Astrocyte of the spinal cord (primary cell): ENCODE measurements at regions not wholly inside any gene's neighbourhood (a gene's known extent, or its start where the extent isn't known, plus 50 kb on each side); places are given as distances from the start of the nearest gene placed in this dataset.

Experiments
- DNase-seq: peaks from one replicate; pipeline ENCODE4 v3.0.0; 2011; ENCODE audit warnings: low read depth, low spot score
- H3K4me3 ChIP-seq: 2 replicates; pipeline ENCODE4 v1.5.1; 2011; ENCODE audit warnings: low read depth, mild to moderate bottlenecking, low read length, moderate library complexity
- in situ Hi-C: cut with HindIII; loops from 2 replicates; pipeline ENCODE4 v1.10.0; 2017; ENCODE audit warnings: low sequenced_read_pairs
- TF ChIP-seq, protein P1 (sequence below): IDR thresholded peaks from 2 replicates; pipeline ENCODE4 v1.5.1; 2012; ENCODE audit warnings: low read depth, mild to moderate bottlenecking, low read length, inconsistent platforms

DNA sequence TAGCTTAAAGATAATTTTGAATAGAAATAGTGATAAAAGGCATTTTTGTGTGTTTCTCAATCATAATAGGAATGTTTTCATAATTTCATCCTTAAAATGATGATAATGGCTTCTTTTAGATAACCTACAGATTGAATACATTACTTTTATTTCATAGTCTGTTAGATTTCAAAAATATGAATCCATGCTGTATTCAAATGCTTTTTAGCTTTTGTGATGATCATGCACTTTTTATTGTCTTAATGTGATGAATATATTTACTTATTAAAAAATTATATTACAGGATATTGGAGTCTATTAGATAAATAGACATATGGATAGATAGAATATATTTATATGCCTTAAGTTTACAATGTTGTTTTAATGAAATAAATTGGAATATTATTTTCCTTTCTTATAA, 886.8 kb upstream of the NOVA1 start:
- TF ChIP-seq, protein P1, sequence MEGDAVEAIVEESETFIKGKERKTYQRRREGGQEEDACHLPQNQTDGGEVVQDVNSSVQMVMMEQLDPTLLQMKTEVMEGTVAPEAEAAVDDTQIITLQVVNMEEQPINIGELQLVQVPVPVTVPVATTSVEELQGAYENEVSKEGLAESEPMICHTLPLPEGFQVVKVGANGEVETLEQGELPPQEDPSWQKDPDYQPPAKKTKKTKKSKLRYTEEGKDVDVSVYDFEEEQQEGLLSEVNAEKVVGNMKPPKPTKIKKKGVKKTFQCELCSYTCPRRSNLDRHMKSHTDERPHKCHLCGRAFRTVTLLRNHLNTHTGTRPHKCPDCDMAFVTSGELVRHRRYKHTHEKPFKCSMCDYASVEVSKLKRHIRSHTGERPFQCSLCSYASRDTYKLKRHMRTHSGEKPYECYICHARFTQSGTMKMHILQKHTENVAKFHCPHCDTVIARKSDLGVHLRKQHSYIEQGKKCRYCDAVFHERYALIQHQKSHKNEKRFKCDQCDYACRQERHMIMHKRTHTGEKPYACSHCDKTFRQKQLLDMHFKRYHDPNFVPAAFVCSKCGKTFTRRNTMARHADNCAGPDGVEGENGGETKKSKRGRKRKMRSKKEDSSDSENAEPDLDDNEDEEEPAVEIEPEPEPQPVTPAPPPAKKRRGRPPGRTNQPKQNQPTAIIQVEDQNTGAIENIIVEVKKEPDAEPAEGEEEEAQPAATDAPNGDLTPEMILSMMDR: no peak
- in situ Hi-C loops: no loop called here
- no peak overlapping the region for H3K4me3 ChIP-seq
- no peak for DNase-seq

DNA sequence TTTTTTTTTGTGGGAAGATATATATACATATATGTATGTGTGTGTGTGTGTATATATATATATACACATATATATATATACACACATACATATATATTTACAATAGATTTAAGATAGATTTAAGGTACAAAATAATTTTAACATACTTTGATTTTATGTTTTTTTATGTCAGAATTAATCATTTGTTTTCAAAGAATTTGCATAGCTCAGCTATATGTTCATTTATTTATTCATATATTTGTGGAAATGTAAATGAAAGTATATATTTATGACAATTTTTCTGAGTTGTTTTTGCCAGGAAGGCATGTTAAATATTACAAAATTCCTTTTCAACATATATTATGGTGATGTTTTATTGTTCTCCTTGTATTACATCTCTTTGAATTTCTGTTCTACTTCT, 887.4 kb upstream of the NOVA1 start:
- TF ChIP-seq, protein P1: no peak
- H3K4me3 ChIP-seq: no peak overlapping the region

DNA sequence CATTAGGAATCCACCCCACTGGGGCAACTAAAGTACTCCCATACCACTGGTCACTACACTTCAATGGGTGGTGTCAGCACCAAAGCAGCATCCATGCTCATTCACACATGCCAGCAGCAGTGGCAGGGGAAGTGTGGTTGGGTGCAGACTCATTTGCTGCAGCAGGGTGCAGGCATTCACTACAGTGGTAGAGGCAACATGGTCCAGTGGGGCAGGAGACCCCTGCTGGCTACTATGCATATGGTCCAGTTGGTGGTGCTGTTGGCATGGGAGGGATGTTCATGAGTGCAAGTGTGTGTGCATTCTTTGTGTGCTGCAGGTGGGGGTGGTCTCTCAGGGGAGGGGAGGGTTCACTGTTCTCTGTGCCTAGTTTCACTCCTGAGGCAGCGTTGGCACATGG, 908.4 kb upstream of the NOVA1 start:
- no peak overlapping the region for H3K4me3 ChIP-seq
- in situ Hi-C loops: no loop called here
- TF ChIP-seq, protein P1: no peak
- no peak for DNase-seq

More for the DNA sequence above, 887.4 kb upstream of the NOVA1 start:
- in situ Hi-C loops: no loop called here
- no peak for DNase-seq

DNA sequence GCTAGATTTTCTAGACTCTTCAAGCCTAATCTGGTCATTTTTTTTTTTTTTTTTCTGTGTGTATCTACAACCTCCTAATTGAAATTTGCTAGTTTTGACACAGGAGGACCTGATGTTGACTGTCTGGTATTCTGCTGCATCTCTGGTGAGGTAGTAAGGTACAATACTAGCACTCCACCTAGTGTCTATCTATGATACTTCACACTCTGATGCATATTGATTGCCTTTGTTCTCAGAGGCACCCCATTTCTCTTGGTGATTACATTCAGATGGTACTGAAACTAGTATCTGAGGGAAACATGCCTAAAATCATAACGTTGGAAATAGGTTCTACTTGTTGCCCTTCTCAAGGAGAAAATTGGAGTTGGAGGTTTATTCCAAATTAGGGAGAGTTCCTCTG, 930.5 kb upstream of the NOVA1 start:
- in situ Hi-C loops: no loop called here

DNA sequence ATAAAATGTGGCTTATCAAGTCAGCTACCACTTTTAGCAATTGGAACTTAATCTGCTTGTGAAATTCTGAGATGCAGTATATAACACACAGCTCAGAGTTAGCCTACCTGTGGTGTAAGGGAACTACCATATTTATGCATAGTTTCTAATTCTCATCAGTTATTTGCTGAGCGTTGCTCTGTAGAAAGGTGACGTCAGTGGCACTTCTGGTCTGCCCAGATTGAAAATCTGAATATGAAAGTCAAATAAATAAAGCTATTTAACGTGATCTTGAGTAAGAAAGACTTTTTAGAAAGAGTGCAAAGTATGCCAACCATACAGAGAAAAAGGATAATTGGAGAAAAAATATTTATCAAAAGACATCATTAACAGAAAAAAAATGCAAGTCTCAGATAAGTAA, 938.9 kb upstream of the NOVA1 start:
- in situ Hi-C loops: no loop called here
- no peak overlapping the region for H3K4me3 ChIP-seq
- TF ChIP-seq, protein P1: no peak
- no peak for DNase-seq

More for the DNA sequence above, 930.5 kb upstream of the NOVA1 start:
- TF ChIP-seq, protein P1: peak; percentile 53
- no peak overlapping the region for H3K4me3 ChIP-seq
- DNase-seq: peak; percentile 30

DNA sequence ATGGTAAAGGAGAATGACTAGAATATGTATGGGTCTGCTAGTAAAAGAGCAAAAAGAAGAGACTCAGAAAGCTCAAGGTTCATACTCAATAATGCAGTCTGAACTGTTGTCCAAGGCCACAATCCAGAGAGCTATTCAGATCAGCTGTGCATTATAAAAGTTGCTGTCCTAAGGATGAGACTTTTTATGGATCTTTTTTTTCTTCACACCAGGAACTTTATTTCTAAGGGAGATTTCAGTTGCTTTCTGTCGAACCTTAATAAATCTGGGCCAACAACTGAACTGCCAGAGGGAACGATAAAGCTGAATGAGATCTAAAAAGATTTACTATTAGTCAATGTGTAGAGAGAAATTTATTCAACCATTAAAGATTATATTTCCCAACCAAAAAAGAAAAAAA, 948.3 kb upstream of the NOVA1 start:
- TF ChIP-seq, protein P1: no peak
- H3K4me3 ChIP-seq: no peak overlapping the region
- in situ Hi-C loops: no loop called here
- DNase-seq: no peak

DNA sequence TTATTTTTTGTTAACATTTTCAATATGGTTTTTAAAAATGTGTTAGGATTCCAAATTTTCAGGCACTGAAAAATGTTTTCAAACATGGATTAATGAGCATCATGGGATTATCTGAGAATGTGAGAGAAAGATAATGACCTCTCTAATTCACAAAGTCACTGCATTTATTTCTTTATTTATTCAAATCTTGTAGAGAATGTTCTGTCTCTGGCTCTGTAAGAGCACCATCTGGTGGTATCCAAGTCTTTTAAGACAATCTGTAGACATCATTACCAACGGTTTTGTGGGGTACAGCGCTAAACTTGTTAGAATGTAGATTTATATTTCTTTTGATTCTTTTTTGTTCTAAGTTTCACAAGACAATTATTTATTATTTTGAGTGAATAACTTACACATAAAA, 956.0 kb upstream of the NOVA1 start:
- TF ChIP-seq, protein P1: peak; percentile 39
- in situ Hi-C loops: no loop called here
- DNase-seq: peak; percentile 6
- no peak overlapping the region for H3K4me3 ChIP-seq
